A549 (cell line): ENCODE measurements at regions not wholly inside any gene's neighbourhood (a gene's known extent, or its start where the extent isn't known, plus 50 kb on each side); places are given as distances from the start of the nearest gene placed in this dataset.

ENCODE experiments used
- ATAC-seq, 2 experiments: fragments of 200-7000 bp in 1 of 2; fragments of >200 bp in 1 of 2; cut with Nextera tagmentation in 1 of 2; cut with Tn5 transposase in 1 of 2; 3 replicates each; pipeline versions ENCODE4 v1.8.0 to v1.9.1; 2018 to 2020; ENCODE audit warnings: mild to moderate bottlenecking in 1 of 2, moderate library complexity in 1 of 2
- CTCF ChIA-PET: fragments of 300-600 bp; sonication (Branson Sonifier 250); formaldehyde crosslinking; extraction: SDS; loops from one replicate; lab custom pipeline; 2021; ENCODE audit warnings: antibody characterized with exemption, inconsistent platforms; lab: Yijun Ruan, JAX
- POLR2A ChIA-PET: fragments of 350-600 bp; formaldehyde crosslinking; extraction: SDS; loops from one replicate; lab custom pipeline; 2021; ENCODE audit warnings: antibody characterized with exemption, inconsistent platforms; lab: Yijun Ruan, JAX
- DNase-seq, 2 experiments: peaks; one replicate each; pipeline versions ENCODE4 v3.0.0 to v3.0.0-alpha.2; 2011 to 2016; ENCODE audit warnings: low read depth in 1 of 2, low spot score in 1 of 2
- FAIRE-seq: peaks from 2 replicates; lab custom pipeline; 2011; peaks lifted over from hg19 to GRCh38; lab: Jason Lieb, UNC
- H3K27ac ChIP-seq, 2 experiments: fragments of >200 bp; sonication (Bioruptor Twin); formaldehyde crosslinking; 3 replicates each; pipeline ENCODE4 v1.5.1; 2016 to 2017
- H3K4me1 ChIP-seq: fragments of >200 bp; sonication (Bioruptor Twin); formaldehyde crosslinking; 3 replicates; pipeline ENCODE4 v1.6.1; 2016
- H3K4me2 ChIP-seq: fragments of >200 bp; sonication (Bioruptor Twin); formaldehyde crosslinking; 3 replicates; pipeline ENCODE4 v1.6.1; 2016
- H3K4me3 ChIP-seq: fragments of >200 bp; sonication (Bioruptor Twin); formaldehyde crosslinking; 3 replicates; pipeline ENCODE4 v1.5.1; 2016
- H3K9me3 ChIP-seq: fragments of >200 bp; sonication (Bioruptor Twin); formaldehyde crosslinking; 3 replicates; pipeline ENCODE4 v1.6.1; 2016
- CBX8 ChIP-seq: fragments of 200-600 bp; sonication (generic); IDR thresholded peaks from 2 replicates; pipeline ENCODE4 v1.6.1; 2016
- CHD4 ChIP-seq: fragments of 200-600 bp; sonication (generic); IDR thresholded peaks from 2 replicates; pipeline ENCODE4 v1.6.1; 2016; ENCODE audit warnings: antibody characterized with exemption, mild to moderate bottlenecking, borderline replicate concordance
- EHMT2 ChIP-seq: fragments of 200-600 bp; sonication (generic); IDR thresholded peaks from 2 replicates; pipeline ENCODE4 v1.6.1; 2016; ENCODE audit warnings: antibody characterized with exemption, low read depth, mild to moderate bottlenecking, moderate library complexity
- EP300 ChIP-seq, 2 experiments: fragments of >200 bp; sonication (Bioruptor Twin); formaldehyde crosslinking; IDR thresholded peaks; 2 replicates in 1 of 2; 3 replicates in 1 of 2; pipeline ENCODE4 v1.6.1; 2016 to 2017
- ESRRA ChIP-seq: fragments of 150-350 bp; IDR thresholded peaks from 2 replicates; pipeline ENCODE4 v1.6.1; 2014; ENCODE audit warnings: mild to moderate bottlenecking, low read length, borderline replicate concordance
- FOSL2 ChIP-seq, 2 experiments: fragments of 450-650 bp in 1 of 2; fragments of >200 bp in 1 of 2; sonication (Bioruptor Twin) in 1 of 2; formaldehyde crosslinking; IDR thresholded peaks; 2 replicates each; pipeline versions ENCODE4 v1.5.0 to v1.6.1; 2016 to 2020; ENCODE audit warnings: mild to moderate bottlenecking in 1 of 2, moderate library complexity in 1 of 2
- HDAC2 ChIP-seq: fragments of 200-600 bp; sonication (generic); IDR thresholded peaks from 2 replicates; pipeline ENCODE4 v1.6.1; 2016
- HOXA7 ChIP-seq: fragments of 250-450 bp; sonication (Bioruptor Pico); IDR thresholded peaks from 2 replicates; pipeline ENCODE4 v1.5.0; 2020; ENCODE audit warnings: mild to moderate bottlenecking, moderate library complexity
- KDM1A ChIP-seq: fragments of 200-600 bp; sonication (generic); IDR thresholded peaks from 2 replicates; pipeline ENCODE4 v1.6.1; 2016; ENCODE audit warnings: low read depth, mild to moderate bottlenecking
- KDM5A ChIP-seq: fragments of 200-600 bp; sonication (generic); IDR thresholded peaks from 2 replicates; pipeline ENCODE4 v1.6.1; 2016; ENCODE audit warnings: antibody characterized with exemption, mild to moderate bottlenecking
- MAZ ChIP-seq: fragments of 150-350 bp; IDR thresholded peaks from 2 replicates; pipeline ENCODE4 v1.6.1; 2014; ENCODE audit warnings: antibody characterized with exemption, low read depth, low read length, borderline replicate concordance
- NR3C1 ChIP-seq: fragments of >200 bp; sonication (Bioruptor Twin); formaldehyde crosslinking; IDR thresholded peaks from 3 replicates; pipeline ENCODE4 v1.6.1; 2017
- POLR2A ChIP-seq: IDR thresholded peaks from 2 replicates; pipeline ENCODE4 v1.6.1; 2012; ENCODE audit warnings: mild to moderate bottlenecking, low read length
- RAD21 ChIP-seq, 2 experiments: fragments of >200 bp in 1 of 2; sonication (Bioruptor Twin) in 1 of 2; formaldehyde crosslinking in 1 of 2; IDR thresholded peaks in 1 of 2; conservative IDR thresholded peaks in 1 of 2; 2 replicates in 1 of 2; 3 replicates in 1 of 2; pipeline ENCODE4 v1.6.1; 2012 to 2018; ENCODE audit warnings: inconsistent platforms in 1 of 2
- RFX5 ChIP-seq: fragments of 450-650 bp; IDR thresholded peaks from 2 replicates; pipeline ENCODE4 v1.7.1; 2014; ENCODE audit warnings: antibody characterized with exemption, mild to moderate bottlenecking, moderate library complexity
- SREBF2 ChIP-seq: fragments of 450-650 bp; IDR thresholded peaks from 2 replicates; pipeline ENCODE4 v1.6.1; 2014; ENCODE audit warnings: mild to moderate bottlenecking, moderate library complexity
- TP53 ChIP-seq: fragments of 250-450 bp; sonication (Bioruptor Pico); IDR thresholded peaks from 2 replicates; pipeline ENCODE4 v1.5.0; 2021; ENCODE audit warnings: mild to moderate bottlenecking, moderate library complexity
- ZSCAN20 ChIP-seq: fragments of 250-450 bp; sonication (Bioruptor Pico); IDR thresholded peaks from 2 replicates; pipeline ENCODE4 v1.8.0; 2022; ENCODE audit warnings: mild to moderate bottlenecking, moderate library complexity
- WGBS: methylation state at CpG from one replicate; pipeline ENCODE4 v1.1.6; 2017; ENCODE audit errors: missing lambda C conversion rate; 5-methylcytosine and 5-hydroxymethylcytosine counted together
- TF ChIP-seq, protein P1 (sequence below): fragments of >200 bp; sonication (Bioruptor Twin); formaldehyde crosslinking; IDR thresholded peaks from 2 replicates; pipeline ENCODE4 v1.6.1; 2016
- TF ChIP-seq, protein P2 (sequence below): IDR thresholded peaks from 2 replicates; pipeline ENCODE4 v1.6.1; 2012
- TF ChIP-seq, protein P3 (sequence below): fragments of >200 bp; sonication (Bioruptor Twin); formaldehyde crosslinking; IDR thresholded peaks from 3 replicates; pipeline ENCODE4 v1.5.1; 2016

DNA sequence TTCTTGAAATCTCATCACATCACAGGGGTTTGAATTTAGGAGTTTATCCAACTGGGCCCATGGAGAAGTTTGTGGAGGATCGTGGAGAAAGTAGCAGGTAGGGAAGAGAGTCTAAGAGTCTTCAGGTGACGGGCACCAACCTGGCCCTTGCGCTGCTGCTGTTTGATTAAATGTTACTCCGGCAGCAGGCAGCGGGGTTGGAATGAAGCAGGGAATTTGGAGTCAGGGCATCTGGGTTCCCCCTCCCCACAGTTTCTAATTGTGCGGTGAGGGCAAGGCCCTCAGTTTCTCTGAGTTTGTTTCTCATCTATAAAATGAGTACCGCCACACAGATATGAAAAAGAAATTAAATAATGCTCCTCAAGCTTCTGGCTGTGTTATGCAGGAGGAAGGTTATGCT is 182.9 kb upstream of the RGMA start:
- FAIRE-seq: no peak
- 62% methylated on average over 7 of the region's 7 CpGs for WGBS
- H3K27ac ChIP-seq: no peak overlapping the region
- ChIA-PET POLR2A (no interaction called here), CTCF (interaction anchor here (0.6 to 1.0 kb wide), 2 partner anchors 9 kb away, joined by 3 to 5 read pairs; no protein-coding TSS in a partner anchor)
- DNase-seq: no peak
- no peak for TF ChIP-seq POLR2A
- TF ChIP-seq SREBF2: no peak
- no peak for TF ChIP-seq HOXA7 (CRISPR knock-in tag)
- no peak for TF ChIP-seq EP300 (IDR thresholded peaks at IDR 0.05)
- no peak for TF ChIP-seq FOSL2 (IDR thresholded peaks at IDR 0.05)
- TF ChIP-seq FOSL2 (CRISPR knock-in tag; IDR thresholded peaks at IDR 0.05): no peak
- no peak for TF ChIP-seq RAD21 (conservative IDR thresholded peaks at IDR 0.05 in 1 of 2, IDR thresholded peaks at IDR 0.05 in 1 of 2)
- no peak for TF ChIP-seq HDAC2
- no peak for TF ChIP-seq NR3C1
- no peak for TF ChIP-seq ESRRA
- H3K4me2 ChIP-seq: no peak overlapping the region
- H3K4me1 ChIP-seq: no peaks in the 10 kb centered on the region
- H3K9me3 ChIP-seq: peaks cover 17% of the 10 kb centered on the region; the same call in 2 of the 3 replicates
- no peak overlapping the region for H3K4me3 ChIP-seq
- ATAC-seq: no peak

DNA sequence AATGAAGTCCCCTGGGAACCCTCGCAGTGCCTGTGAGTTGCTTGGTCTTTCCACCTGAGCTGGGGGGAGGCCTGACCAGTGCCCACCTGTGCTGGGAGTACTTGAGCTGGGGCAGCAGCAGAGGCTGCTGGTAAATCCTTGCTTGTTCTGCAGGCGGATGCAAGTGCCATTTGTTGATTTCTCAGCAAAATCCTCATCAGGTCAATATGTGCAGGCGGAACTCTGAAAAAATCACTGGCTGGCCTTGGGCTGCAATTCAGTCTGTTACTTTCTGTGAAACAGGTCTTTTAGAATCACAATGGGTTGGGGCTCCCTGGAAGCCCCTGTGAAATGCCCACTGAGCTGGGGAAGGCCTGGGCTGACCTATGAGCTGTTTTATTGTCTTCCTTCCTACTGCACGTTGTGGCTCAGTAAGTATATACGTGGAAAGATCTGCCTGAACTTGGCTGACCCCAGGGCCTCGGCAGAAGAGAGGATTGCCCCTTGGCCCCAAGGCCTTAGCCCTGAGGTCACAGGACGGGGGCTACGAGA is 182.0 kb upstream of the RGMA start:
- ATAC-seq (no peak), FAIRE-seq (no peak)
- 20% methylated on average over 8 of the region's 8 CpGs for WGBS
- CTCF ChIA-PET: interaction anchor here (1.0 to 1.3 kb wide), 2 partner anchors 8 to 15 kb away, joined by 3 to 4 read pairs; no protein-coding TSS in a partner anchor
- peaks cover 17% of the 10 kb centered on the region; the same call in 2 of the 3 replicates for H3K9me3 ChIP-seq
- no peak for TF ChIP-seq HOXA7 (CRISPR knock-in tag)
- TF ChIP-seq, protein P1, sequence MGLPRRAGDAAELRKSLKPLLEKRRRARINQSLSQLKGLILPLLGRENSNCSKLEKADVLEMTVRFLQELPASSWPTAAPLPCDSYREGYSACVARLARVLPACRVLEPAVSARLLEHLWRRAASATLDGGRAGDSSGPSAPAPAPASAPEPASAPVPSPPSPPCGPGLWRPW: no peak
- TF ChIP-seq, all 56 proteins: peak for 0
- no peak overlapping the region for H3K4me3 ChIP-seq
- no peak overlapping the region for H3K27ac ChIP-seq
- no peaks in the 10 kb centered on the region for H3K4me1 ChIP-seq
- no peak for DNase-seq
- no peak overlapping the region for H3K4me2 ChIP-seq
- POLR2A ChIA-PET: no interaction called here

DNA sequence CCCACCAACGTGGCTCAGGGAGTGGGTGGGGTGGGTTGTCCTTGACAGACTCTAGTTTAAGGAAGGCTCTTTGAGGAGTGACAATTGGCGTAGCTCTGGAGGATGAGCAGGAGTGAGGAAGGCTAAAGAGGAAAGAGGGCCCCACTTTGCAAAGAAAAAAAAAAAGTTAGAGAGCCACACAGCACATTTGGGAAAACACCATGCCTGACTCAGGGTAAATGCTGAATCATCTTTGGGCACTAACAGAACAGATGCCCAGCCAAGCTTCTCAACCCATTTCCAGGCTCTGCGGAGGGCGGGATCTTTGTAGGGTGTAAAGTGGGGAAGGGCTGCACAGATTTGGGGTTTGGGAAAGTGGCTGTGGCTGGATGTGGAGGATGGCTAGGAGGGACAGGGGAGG is 179.1 kb upstream of the RGMA start:
- TF ChIP-seq CBX8 (no peak), HDAC2 (no peak), ESRRA (no peak), KDM1A (no peak), EHMT2 (no peak)
- TF ChIP-seq, protein P2, sequence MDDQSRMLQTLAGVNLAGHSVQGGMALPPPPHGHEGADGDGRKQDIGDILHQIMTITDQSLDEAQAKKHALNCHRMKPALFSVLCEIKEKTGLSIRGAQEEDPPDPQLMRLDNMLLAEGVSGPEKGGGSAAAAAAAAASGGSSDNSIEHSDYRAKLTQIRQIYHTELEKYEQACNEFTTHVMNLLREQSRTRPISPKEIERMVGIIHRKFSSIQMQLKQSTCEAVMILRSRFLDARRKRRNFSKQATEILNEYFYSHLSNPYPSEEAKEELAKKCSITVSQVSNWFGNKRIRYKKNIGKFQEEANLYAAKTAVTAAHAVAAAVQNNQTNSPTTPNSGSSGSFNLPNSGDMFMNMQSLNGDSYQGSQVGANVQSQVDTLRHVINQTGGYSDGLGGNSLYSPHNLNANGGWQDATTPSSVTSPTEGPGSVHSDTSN: no peak
- no peak overlapping the region for H3K4me2 ChIP-seq
- DNase-seq (no peak), ATAC-seq (no peak), FAIRE-seq (no peak)
- no peak overlapping the region for H3K27ac ChIP-seq
- no peaks in the 10 kb centered on the region for H3K4me1 ChIP-seq
- WGBS: 50% methylated on average over 4 of the region's 4 CpGs
- no peak overlapping the region for H3K4me3 ChIP-seq
- CTCF ChIA-PET: no interaction called here
- POLR2A ChIA-PET: no interaction called here
- H3K9me3 ChIP-seq: peaks cover 23% of the 10 kb centered on the region; the same call in 2 of the 3 replicates

DNA sequence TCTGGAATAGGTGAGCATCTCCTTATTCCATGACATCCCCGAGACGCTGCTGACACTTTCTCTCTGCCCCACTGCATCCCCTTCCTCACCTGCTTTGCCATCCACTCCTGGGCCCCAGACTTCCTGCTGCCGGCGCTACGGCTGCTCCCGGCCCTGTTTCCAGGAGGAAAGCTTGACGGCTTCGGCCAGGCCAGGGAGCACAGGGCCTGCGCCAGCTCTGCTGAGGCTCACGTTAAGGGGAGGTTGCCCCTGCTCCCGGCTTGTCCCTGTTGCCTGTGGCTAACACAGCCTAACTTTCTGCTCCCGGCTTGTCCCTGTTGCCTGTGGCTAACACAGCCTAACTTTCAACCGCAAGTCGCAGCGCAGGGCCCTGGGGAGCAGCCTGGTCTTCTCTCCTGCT is 177.3 kb upstream of the RGMA start:
- Histone ChIP-seq H3K4me3 (no peak overlapping the region), H3K27ac (no peak overlapping the region), H3K9me3 (peaks cover 17% of the 10 kb centered on the region; the same call in 2 of the 3 replicates), H3K4me2 (no peak overlapping the region), H3K4me1 (no peaks in the 10 kb centered on the region)
- ChIA-PET CTCF (no interaction called here), POLR2A (no interaction called here)
- 51% methylated on average over 10 of the region's 15 CpGs for WGBS
- no peak for FAIRE-seq
- TF ChIP-seq HDAC2: no peak
- TF ChIP-seq CHD4: no peak
- no peak for TF ChIP-seq TP53 (CRISPR knock-in tag)
- no peak for TF ChIP-seq MAZ
- TF ChIP-seq ZSCAN20 (CRISPR knock-in tag): no peak
- no peak for TF ChIP-seq KDM5A
- no peak for TF ChIP-seq KDM1A
- no peak for TF ChIP-seq HOXA7 (CRISPR knock-in tag)
- TF ChIP-seq, protein P3, sequence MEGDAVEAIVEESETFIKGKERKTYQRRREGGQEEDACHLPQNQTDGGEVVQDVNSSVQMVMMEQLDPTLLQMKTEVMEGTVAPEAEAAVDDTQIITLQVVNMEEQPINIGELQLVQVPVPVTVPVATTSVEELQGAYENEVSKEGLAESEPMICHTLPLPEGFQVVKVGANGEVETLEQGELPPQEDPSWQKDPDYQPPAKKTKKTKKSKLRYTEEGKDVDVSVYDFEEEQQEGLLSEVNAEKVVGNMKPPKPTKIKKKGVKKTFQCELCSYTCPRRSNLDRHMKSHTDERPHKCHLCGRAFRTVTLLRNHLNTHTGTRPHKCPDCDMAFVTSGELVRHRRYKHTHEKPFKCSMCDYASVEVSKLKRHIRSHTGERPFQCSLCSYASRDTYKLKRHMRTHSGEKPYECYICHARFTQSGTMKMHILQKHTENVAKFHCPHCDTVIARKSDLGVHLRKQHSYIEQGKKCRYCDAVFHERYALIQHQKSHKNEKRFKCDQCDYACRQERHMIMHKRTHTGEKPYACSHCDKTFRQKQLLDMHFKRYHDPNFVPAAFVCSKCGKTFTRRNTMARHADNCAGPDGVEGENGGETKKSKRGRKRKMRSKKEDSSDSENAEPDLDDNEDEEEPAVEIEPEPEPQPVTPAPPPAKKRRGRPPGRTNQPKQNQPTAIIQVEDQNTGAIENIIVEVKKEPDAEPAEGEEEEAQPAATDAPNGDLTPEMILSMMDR: no peak
- TF ChIP-seq EHMT2: no peak
- TF ChIP-seq RFX5: no peak
- no peak for DNase-seq
- ATAC-seq: no peak
